ENCODE measurements at regions not wholly inside any gene's neighbourhood (a gene's known extent, or its start where the extent isn't known, plus 50 kb on each side); places are given as distances from the start of the nearest gene placed in this dataset.
A peak's percentile ranks its signal among the peaks of the same experiment; 100 is the strongest.
"Not testable (repeated sequence)": the region's sequence is repeated elsewhere in the genome, so short reads cannot be mapped to it uniquely, and the experiment has no call there.

GRCh38 chr5:102666164-102666946, 88.8 kb upstream of the PAM start:
- DNase-seq, result peak; percentile 82

DNA sequence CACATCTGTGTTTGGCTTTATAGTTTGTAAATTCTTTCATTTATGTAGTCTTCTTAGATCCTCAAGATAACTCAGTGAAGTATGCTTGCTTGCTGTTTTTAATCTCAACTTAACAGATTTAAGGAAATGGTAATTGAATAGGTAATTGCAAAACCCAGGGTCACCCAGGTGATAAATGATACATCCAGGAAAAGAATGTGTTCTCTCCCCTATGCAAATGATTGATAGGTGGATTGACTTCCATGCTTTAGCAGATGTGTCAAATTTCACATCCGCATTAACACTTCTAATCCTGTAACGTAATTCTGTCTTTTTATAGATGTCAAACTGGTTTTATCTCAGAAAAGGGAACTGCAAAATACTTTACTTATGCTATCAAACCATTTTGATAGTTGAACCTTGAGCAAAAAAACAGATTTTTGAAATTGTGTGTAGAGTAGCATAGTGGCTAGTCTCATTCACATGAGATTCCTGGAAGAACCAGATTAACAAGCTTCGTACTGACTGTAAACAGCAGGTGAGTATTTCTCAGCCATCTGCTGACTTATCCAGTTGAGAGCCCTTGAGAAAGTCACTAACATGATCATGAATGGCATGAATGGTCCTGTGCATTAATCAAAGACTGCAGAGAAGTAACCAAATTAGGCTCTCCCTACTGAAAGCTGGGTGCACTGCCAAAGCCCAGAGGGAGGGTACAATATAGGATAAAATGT, 86.7 kb upstream of the PAM start:
- DNase-seq, result peak; percentile 98

- peak; percentile 90 for DNase-seq
Measured at GRCh38 chr5:102670224-102670836, 84.8 kb upstream of the PAM start.

- peak; percentile 75 for DNase-seq
Measured at GRCh38 chr5:102671033-102671734, 83.9 kb upstream of the PAM start.

GRCh38 chr5:102678267-102679058, 76.6 kb upstream of the PAM start:
- DNase-seq, result no peak

DNA sequence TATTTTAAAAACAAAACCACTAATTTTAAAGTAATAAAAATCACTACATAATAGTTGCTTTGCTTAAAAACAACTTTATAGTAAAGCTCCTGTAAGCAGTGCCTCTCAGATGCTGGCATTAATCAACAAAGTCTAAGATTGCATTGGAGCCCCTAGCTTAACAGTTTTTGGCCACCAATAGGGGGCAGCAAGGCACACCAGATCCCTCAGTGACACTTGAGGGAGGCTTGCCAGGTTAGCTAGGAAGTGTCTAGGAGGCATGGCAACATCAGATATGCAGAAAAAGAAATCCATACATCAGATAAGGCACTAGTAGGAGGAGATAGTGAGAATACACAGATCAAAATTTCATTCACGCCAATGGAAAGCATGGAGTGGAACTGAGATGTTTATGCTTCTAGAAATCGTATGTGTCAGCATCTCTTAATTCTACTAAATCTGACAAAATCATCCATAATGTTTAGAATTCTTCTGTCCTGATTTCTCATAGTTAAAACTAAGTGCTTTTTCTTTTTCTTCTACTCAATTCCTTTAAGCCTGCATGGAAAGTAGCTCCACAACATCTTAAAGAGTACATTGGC, 73.6 kb upstream of the PAM start:
- peak; percentile 87 for DNase-seq

DNA sequence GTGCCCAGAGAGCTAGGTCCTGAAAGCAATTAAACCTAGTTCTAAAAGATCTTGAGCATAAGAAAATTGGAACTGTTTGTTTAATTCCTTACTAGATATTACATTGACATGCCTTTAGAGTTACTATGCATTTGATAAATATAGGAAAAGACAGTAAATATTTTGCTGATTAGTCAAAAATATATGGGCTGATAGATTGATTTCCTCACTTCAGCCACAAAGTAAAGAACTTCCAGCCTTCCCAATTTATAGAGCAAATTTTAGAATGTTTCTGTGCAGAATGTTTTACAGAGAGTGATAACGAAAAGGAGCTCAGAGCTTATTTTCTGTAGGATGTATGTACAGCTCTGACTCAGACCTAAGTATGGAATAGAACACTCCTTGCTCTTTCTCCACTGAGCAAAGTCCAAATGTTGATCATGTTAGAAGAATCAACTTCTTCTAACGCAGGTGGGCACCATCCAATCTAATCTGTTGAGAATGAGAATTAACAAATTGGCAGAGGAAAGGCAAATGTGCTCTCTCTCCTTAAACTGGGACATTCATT, 72.9 kb upstream of the PAM start:
- DNase-seq, result no peak

DNA sequence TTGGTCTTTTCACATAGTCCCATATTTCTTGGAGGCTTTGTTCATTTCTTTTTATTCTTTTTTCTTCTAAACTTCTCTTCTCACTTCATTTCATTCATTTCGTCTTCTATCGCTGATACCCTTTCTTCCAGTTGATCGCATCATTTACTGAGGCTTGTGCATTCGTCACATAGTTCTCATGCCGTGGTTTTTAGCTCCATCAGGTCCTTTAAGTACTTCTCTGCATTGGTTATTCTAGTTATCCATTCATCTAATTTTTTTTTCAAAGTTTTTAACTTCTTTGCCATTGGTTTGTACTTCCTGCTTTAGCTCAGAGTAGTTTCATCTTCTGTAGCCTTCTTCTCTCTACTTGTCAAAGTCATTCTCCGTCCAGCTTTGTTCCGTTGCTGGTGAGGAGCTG, 67.0 kb upstream of the PAM start:
- DNase-seq, result not testable (repeated sequence)

DNA sequence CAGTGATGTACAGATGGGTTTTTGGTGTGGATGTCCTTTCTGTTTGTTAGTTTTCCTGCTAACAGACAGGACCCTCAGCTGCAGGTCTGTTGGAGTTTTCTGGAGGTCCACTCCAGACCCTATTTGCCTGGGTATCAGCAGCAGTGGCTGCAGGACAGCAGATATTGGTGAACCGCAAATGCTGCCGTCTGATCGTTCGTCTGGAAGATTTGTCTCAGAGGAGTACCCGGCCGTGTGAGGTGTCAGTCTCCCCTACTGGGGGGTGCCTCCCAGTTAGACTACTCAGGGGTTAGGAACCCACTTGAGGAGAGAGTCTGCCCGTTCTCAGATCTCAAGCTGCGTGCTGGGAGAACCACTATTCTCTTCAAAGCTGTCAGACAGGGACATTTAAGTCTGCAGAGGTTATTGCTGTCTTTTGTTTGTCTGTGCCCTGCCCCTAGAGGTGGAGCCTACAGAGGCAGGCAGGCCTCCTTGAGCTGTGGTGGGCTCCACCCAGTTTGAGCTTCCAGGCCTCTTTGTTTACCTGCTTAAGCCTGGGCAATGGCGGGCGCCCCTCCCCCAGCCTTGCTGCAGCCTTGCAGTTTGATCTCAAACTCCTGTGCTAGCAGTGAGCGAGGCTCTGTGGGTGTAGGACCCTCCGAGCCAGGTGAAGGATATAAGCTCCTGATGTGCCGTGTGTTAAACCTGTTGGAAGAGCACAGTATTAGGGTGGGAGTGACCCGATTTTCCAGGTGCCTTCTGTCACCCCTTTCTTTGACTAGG, 66.3 kb upstream of the PAM start:
- not testable (repeated sequence) for DNase-seq

- DNase-seq, result no peak
Measured at GRCh38 chr5:102690910-102691309, 64.2 kb upstream of the PAM start.

- DNase-seq, result no peak
Measured at GRCh38 chr5:102691434-102691833, 63.7 kb upstream of the PAM start.

DNA sequence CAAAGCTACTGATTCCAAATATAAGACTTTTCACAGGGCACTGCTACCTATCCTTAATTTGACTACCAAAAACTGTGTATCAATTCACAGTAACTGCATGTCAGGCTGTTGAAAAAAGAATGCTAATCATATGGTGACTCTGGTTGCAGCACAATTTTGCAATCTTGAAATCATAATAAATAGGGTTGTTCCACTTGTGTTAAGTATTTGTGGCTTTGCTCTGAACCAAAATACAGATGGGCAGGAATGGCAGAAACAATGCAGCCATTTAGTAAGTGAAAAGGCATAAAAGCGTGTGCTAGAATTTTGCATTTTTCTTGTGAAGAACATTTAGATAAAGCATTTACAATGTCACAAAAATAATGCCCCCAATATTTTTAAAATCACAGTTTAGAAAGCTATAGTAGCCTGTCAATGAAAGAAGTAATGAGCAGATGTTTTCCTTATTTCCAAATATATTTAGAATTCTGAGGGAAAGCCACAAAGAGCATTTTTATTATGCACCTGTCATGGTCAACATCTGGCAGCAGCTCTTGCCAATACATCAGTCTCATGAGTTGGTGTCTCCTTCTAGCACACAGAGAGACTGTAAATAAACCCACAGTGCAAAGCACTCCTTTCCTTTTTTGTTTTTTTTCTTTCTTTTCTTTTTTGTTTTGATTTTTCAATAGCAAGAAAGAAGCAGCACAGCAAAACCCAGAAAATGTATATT, 54.8 kb upstream of the PAM start:
- no peak for DNase-seq

DNA sequence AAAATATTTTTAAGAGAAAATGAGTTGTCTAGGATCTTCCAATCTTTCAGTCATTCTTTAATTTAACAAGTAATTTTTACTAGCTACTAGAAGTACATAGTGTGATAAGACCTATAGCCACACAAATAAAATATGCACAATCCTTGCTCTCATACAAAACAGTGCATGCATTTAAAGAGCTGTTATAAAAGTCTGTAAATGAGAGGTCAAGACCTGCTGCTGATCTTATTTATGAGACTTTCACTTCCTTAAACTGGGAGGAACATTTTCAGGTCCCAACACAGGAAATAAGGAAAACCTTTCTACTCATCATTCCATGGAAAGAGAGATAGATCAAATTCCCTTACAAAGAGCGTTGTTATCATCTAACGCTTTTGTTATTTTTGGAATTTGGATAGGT, 54.2 kb upstream of the PAM start:
- no peak for DNase-seq

GRCh38 chr5:102701748-102702147, 53.4 kb upstream of the PAM start:
- no peak for DNase-seq
